CD4-positive, alpha-beta T cell treated with Interleukin-15 for 1 hour (primary cell): ENCODE measurements at regions not wholly inside any gene's neighbourhood (a gene's known extent, or its start where the extent isn't known, plus 50 kb on each side); places are given as distances from the start of the nearest gene placed in this dataset.

Experiments
- DNase-seq: peaks from one replicate; pipeline ENCODE4 v3.0.0-alpha.2; 2020

DNA sequence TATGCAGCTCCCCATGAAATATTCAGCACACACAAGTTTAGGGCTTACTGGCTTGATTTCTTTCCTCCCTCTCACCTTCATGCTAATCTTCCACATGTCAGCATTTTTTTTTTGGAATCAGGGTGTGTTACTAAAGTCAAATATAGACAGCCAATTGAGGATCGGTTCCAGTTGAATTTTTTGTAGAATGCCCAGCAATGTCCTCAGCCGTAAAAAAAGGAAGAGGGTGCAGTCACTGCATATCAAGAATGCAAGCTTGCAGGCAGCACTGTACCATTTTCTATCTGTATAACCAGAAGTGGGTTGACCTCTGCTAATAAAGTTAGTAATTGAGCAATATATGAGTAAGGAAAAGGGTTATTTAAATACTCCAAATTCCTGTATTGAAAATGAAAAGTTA lies 51.4 kb upstream of the CHMP2B start:
- no peak for DNase-seq

DNA sequence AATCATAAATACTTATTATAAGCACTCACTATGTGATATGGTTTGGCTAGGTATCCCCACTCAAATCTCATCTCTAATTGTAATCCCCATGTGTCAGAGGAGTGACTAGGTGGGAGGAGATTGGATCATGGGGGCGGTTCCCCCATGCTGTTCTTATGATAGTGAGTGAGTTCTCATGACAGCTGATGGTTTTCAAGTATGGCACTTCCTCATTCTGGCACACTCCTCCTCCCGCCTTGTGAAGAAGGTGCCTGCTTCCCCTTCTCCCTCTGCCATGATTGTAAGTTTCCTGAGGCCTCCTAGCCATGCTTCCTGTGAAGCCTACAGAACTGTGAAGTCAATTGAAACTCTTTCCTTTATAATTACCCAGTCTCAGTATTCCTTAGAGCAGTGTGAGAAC lies 53.3 kb upstream of the CHMP2B start:
- DNase-seq: no peak

DNA sequence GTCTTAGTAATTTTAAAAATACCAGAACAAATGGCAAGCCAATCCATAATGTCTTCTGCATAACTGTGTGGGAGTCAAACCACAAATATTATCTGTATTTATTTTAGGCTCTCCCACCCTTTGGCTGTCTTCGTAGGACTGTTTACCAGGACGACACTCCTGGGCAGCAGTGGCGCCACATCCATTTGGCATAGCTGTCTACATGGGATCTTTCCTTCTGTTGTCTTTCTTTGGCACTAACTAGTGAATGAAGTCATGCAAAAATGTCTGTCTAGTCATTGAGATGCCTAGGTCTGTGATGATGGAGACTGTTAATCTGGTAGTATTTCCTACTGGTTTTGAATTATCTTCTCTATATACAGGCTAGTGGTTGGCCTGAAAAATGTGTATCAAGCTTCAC lies 54.0 kb upstream of the CHMP2B start:
- DNase-seq: no peak

DNA sequence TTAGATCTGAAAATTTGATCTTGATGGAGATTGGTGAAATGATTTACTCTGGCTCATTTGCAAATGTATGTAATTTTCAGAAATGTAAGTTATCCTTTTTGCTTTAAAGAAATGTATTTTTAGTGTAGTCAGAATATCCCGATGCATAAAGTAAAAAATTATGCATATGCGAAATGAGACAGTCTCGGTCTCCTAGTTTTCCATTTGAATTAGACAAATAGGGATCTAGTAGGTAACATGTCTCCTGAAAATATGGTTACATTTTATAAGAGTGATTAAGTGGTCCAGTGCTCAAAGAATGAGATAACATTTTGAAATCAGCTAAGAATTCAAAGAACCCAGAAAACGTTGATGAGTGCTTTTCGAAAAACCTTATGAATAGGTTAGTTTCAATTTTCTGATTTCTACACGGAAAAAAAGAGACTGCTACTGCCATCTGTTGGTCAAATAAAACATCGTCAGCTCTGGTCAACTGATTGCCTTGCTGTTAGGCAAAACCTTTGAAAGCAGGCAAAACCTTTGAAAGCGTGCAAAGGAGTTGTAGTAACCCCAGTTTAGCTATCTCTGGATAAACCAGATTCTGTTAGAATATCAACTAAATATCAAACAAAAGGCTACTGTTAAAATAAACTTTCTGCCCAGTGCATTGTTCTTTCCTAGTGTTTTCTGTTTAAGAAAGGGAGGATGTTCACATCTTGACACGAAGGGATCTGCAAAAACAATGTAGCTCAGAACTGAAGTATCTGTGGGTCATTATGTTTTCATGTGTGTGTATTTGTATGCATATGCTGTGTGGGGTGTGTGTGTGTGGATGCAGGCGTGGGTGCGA lies 59.3 kb upstream of the CHMP2B start:
- no peak for DNase-seq

DNA sequence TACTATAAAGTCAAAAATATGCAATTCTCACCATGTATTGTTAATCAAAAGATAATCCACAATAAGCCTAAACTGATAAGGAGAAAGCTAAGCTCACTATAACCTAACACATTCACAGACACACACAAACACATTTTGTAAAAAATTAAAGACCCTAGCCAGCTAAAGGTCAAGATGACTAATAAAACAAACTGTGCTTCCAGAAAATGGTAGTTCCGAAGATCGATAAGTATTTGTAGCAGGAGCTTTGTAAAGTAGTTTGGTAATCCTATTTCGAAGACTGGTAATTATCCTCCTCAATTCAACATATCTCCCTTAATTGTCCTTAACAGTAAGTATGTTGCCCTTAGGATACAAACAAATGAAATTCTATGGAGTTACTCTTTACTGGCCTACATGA lies 62.9 kb upstream of the CHMP2B start:
- no peak for DNase-seq

DNA sequence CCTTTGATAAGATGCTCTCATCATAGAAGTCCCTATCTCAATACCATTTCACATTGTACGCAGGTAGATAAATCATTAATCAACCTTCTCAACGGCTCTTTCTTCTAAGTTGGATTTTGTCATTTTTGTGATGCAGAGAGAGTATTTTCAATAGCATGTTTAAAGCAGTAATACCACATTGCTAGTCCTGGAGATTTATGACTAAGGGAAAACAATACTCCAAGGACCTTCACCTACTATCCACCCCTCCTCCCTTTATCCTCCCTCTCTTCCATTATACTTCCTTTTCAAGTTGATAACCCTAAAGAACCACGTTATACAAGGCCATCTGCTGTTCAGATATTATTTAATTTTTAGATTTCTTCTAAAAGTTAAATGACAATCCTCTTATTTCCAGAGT lies 65.3 kb upstream of the CHMP2B start:
- no peak for DNase-seq

DNA sequence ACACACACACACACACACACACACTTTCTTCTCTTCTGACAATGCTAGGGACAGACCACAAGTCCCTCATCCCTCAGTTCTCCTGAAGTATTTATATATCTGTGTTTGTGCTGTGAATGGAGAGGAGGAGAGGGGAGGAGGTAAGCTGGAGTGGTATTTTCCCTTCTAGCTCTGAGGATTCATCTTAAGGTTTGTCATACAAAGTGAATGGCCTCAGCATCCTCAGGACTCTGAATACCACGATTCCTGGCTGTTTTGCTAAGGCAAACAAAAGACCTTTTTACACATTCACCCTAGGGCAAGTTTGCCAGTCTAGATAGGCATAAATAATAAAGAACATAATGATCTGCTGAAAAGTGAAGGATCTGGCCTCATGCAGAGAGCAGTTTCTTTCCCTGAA lies 65.7 kb upstream of the CHMP2B start:
- DNase-seq: no peak

DNA sequence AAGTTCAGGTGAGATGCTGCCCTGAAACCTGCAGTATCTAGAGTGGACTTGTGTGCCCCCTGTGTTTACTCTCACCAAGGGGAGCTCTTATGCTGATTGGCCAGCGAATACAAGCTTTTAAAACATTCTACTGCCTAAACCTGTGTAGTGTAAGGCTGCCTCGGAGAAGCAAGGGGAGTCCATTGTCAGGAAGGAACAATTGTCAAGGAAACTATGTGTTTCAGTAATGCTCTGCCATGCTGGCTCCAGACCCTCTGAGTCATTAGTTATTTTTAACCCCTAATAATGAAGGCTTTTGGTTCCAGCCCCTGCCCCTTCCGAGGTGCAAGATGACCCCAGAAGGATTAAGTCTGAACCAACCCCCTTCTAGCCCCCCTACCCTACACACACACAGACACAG lies 66.1 kb upstream of the CHMP2B start:
- no peak for DNase-seq

DNA sequence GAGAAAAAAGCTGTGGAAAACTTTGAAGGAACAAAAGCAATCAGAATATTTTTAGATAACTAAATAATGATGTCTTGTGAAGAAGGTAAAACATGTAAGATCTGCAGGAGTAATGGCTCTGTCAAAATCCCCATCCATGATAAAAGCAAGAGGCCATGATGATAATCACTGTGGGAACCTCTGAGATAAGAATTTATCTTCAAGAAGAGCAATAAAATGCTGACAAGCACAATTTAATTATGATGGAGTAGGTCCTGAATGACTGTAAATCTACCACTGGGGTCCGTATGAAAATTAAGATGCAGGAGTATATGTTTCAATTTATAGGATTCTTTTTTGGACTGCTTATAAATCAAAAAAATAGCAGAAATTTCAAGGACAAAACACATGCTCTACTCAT lies 68.3 kb upstream of the CHMP2B start:
- no peak for DNase-seq

DNA sequence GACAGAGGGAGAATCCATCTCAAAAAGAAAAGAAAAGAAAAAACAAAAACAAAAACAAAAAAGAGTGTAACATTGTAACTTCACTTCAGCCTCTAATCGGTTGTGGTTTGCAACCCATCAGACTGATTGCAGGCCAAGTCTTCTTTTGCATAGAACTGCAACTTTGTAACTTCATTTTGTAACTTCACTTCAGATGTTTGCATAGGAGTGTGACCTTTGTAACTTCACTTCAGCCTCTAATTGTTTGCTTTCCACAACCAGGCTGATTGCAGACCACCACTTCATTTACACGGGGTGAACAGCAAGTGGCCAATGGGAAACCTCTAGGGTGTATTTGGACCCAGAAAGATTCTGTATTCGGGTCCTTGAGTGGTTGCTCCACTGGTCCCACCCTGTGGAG lies 79.1 kb upstream of the CHMP2B start:
- DNase-seq: no peak

DNA sequence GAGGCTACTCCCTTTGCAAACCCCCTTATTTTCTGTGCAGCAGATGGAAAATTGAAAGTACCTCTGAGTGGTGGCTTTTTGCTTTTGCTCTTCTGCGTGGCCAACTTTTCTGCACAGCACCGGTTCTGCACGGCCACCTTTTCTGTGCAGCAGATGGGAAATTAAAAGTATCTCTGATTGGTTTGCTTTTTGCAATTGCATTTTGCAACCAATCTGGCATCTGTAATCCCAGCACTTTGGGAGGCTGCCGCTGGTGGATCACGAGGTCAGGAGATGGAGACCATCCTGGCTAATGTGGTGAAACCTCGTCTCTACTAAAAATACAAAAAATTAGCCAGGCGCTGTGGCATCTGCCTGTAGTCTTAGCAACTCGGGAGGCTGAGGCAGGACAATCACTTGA lies 79.5 kb upstream of the CHMP2B start:
- no peak for DNase-seq

DNA sequence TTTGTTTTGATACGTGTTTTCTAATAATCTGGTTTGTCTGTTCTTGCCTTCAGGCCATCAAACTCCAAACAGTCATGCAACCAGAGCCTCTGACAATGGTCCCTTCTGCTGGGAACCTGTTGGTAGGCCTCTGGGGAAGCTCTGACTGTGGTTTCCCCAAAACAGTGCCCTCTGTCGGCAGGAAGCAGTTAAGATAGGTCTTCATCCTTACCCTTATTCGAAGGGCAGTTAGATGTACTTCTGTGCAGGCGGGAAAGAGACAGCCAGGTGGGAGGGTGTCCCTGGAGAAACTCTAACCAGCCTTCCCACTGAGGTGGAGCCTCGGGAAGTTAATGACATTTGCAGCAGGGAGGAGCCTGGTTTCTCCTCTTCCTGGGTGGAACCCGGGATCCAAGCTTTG lies 81.6 kb upstream of the CHMP2B start:
- DNase-seq: no peak

DNA sequence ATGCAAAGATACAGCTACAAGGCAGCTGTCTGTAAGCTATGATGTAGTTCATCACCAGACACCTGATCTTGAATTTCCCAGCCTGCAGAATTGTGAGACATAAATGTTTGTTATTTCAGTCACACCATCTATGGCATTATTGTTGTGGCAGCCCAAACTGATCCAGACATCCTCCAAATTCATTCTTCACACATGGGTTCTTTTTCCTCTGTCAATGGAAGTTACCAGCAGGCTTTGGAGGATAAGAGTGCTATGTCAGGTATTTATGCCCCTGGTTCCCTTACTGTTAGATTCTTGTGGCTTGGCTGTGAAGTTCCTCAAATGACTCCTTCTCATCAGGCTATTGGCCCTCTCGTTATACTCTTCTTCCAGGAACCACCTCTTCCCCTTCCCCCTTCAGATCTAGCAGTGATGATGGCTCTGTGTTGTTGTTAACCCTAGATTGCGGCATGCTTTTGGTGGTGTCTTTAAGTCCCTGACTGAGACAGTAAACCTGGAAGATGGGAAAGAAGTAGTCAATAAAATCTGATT lies 91.0 kb upstream of the CHMP2B start:
- DNase-seq: no peak

DNA sequence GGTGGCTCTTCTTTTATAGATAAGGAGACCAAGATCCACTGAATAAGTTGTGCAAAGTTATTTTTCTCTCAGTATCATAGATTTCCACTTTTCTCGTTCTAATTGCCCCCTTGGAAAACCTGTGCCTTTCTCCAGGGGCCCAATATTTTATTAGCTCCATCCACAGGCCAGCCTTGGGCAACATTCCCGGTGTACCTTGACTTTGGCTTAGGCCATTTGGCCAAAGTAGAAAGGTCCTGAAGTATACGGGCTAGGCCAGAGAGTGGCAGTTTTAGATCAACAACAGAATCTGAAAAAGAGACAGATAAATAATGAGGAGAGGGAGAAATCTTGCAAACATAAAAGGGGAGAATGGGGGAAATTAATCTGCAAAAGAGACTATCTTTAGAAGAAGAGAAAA lies 91.7 kb upstream of the CHMP2B start:
- no peak for DNase-seq

DNA sequence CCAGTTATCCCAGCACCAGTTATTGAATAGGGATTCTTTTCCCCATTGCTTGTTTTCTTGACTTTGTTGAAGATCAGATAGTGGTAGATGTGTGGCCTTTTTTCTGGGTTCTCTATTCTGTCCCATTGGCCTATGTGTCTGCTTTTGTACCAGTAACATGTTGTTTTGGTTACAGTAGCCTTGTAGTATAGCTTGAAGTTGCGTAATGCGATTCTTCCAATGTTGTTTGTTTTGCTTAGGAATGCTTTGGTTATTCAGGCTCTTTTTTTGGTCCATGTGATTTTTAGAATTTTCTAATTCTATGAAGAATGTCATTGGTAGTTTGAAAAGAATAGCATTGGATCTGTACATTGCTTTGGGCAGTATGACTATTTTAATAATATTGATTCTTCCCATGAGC lies 94.3 kb upstream of the CHMP2B start:
- no peak for DNase-seq

DNA sequence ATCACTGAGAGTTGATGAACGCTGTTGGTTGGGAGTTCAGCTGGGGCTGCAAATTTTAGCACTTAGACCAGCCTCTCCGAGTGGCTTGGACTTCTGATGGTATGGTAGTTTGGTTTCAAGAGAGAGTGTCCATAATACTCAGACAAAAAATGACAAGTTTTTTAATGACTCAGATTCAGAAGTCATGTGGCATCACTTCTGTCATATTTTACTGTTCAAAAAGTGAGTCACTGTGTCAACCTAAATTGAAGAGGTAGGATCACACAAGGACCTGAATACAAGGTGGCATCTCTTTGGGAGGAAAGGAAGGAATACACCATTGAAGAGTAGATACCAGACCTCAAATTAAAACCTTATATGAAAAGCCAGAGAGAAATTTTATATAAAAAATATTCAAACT lies 99.1 kb upstream of the CHMP2B start:
- DNase-seq: no peak

DNA sequence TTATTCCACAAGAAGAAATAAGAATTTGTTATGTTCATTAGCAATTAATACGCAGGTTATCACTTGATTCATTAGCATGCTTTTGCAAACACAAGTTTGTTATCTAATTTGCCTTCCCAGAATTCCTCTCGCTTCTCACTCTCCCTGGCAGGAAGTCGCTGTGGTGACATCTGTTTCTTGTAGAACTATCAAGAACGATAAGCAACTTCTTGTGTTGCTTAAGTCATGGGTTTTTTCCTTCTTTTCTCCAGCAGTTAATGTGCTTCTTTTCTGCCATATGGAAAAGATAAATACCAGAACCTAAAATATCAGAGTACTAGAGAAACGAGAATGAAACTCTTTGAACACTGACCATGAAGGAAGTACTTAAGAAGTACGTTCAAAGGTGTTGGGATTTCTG lies 99.8 kb upstream of the CHMP2B start:
- no peak for DNase-seq

DNA sequence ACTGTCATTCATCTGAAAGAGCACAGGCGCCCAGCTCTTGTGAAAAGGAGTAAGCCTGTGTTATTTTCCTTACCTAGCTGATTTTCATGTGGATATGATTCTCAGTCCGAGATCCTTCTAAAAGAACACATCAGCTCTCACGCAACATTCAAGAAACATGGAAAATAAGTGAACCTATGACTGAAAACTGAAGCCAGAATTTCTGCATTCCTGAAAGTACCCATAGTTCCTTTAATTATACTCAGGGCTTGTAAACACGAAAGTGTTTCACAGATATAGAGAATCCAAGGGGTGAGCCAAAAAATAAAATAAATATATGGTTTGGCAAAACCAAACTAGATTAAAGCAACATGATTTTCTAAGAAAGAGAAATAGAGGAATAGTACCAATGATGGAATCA lies 100.8 kb upstream of the CHMP2B start:
- no peak for DNase-seq

DNA sequence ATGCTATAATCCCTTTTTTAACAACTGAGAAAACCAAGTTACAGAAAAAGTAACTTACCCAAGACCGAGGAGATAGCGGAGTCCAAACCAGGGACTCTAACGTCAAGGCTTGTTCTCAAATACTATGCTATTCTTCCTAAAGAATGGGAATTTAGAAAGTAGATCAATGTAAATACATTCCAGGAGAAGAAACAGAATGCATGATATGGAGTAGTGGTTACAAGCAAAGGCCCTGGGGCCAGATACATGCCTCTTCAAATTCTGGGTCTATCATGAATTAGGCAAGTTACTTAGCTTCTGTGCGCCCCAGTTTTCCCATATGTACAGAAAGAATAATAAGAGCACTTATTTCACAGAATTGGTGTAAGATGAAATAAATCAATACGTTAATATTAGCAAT lies 102.0 kb upstream of the CHMP2B start:
- DNase-seq: no peak

DNA sequence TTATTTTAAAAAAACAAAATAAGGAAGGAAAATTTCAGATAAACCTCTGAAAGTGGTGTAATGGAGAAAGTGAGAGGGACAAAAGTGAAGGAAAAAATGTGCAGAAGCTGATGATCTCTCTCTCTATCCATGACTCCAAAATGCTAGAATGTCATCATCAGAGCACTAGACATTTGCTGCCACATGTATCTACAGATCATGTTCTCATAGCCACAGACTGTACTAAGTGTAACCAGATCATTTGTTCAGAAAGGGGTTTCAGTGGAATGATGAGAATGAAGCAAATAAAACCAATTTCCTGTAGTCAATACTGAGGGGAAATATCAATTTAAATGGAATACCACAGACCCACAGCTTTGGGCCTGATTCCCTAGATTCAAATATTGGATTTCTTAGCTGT lies 104.3 kb upstream of the CHMP2B start:
- no peak for DNase-seq

DNA sequence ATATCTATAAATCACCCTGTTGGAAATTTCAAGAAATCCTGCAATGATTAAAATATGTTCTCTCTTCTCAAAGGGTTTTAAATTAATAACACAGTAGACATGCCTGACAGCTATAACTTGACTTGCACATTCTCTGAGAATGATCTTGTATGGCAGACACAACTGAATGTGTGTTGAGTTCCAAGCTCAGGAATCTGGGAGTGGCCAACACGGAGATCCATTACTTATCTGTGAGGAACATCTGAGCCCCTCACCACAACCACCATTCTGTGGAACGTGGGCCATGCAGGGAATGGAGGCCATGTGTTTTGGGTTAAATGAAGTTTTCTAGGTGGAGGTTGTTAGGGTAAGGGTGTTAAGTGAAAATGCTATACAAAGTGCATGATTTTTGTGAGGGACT lies 105.3 kb upstream of the CHMP2B start:
- DNase-seq: no peak

DNA sequence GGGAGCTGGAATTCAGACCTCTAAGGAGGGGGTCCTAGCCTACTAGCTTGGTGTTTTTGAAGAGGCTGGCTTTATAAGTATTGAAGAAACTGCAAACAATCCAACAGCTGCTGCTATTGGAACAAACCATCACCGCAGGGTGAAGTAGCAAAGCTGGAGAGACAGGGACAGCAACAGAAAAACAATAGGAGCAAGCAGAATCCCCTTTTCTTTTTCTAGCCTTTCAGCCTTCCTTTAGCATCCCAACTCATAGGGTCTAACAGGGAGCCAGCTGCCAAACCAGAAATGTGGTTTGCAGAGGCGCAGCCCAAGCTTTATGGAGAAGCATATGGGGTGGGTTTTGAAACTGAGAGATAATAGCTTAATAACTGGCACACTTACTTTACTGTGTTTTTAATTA lies 106.2 kb upstream of the CHMP2B start:
- DNase-seq: no peak

DNA sequence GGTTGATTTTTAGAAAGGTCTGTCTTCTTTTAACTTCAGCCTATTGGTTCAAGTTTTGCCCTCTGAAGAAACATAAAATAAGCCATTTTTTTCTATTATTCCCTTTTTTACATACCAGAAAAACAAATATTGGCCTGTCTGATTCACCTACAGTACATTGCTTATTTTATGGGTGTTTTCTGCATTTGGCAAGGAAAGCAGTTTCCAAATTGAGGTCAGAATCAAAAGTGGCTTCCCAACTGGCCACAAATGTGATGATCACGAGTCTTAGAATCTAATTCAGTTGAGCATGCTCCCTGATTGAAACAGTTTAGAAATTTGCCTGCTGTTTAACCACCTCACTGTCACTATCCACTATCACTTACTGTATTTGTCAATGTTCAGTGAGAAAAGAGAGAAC lies 106.9 kb upstream of the CHMP2B start:
- no peak for DNase-seq

DNA sequence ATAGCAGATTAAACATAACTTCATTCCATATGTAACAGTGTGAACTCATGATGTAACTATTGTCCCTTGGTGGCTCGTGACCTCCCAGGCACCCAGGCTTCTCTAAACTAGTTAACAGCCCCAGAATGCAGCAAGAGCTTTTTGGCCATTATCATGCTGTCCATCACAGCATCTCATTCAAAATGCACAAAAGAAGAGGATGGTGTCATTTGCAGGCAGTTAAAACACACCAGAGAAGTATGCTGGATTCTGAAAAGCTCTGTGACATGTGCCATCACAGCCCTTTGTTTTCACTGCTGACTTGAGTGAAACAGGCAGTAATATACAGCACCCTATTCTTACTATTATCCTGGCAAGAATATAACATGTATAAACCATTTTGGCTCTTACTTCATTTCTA lies 117.6 kb upstream of the CHMP2B start:
- no peak for DNase-seq
